ENCODE measurements at regions not wholly inside any gene's neighbourhood (a gene's known extent, or its start where the extent isn't known, plus 50 kb on each side); places are given as distances from the start of the nearest gene placed in this dataset.

DNA sequence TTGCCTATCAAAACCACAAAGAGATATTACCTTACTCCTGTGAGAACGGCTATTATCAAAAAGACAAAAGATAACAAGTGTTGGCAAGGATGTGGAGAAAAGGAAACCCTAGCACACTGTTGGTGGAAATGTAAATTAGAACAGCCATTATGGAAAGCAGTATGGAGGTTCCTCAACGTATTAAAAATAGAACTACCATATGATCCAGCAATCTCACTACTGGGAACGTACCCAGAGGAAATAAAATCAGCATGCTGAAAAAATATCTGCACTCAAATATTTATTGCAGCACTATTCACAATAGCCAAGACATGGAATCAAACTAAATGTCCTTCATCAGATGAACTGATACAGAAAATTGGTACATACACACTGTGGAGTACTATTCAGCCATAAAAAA lies 149.4 kb upstream of the MLN start:
- TF ChIP-seq, protein P1, sequence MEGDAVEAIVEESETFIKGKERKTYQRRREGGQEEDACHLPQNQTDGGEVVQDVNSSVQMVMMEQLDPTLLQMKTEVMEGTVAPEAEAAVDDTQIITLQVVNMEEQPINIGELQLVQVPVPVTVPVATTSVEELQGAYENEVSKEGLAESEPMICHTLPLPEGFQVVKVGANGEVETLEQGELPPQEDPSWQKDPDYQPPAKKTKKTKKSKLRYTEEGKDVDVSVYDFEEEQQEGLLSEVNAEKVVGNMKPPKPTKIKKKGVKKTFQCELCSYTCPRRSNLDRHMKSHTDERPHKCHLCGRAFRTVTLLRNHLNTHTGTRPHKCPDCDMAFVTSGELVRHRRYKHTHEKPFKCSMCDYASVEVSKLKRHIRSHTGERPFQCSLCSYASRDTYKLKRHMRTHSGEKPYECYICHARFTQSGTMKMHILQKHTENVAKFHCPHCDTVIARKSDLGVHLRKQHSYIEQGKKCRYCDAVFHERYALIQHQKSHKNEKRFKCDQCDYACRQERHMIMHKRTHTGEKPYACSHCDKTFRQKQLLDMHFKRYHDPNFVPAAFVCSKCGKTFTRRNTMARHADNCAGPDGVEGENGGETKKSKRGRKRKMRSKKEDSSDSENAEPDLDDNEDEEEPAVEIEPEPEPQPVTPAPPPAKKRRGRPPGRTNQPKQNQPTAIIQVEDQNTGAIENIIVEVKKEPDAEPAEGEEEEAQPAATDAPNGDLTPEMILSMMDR (IDR thresholded peaks at IDR 0.05; ENCODE audit: low read depth, low read length): no peak
- in situ Hi-C loops (cut with HindIII; ENCODE audit: low sequenced_read_pairs): no loop called here
- DNase-seq (ENCODE audit: low read depth, low spot score): no peak

DNA sequence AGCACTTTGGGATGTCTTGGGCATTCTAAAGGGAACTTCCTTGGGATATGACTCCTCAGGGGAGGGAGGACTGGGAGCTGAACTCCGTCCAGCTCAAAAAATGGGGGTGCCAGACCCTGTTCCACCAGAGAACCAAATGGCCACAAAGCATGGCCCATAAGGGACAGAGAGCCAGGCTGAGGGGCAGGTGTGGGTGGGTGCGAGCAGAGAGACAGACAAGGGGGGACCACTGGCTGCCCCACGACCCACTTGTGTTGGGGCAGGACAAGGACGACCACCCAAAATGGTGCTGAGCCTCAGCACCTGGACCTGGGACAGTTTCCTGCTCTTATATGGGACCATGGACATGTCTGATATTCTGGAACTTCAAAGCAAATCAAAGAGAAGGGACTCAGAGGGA lies 148.2 kb upstream of the MLN start:
- DNase-seq (ENCODE audit: low read depth, low spot score): no peak
- in situ Hi-C loops (cut with HindIII; ENCODE audit: low sequenced_read_pairs): no loop called here
- H3K4me3 ChIP-seq (ENCODE audit: low read depth, low read length): no peak overlapping the region
- TF ChIP-seq, protein P1 (IDR thresholded peaks at IDR 0.05; ENCODE audit: low read depth, low read length): no peak

More for the DNA sequence above, 149.4 kb upstream of the MLN start:
- H3K4me3 ChIP-seq (ENCODE audit: low read depth, low read length): no peak overlapping the region

DNA sequence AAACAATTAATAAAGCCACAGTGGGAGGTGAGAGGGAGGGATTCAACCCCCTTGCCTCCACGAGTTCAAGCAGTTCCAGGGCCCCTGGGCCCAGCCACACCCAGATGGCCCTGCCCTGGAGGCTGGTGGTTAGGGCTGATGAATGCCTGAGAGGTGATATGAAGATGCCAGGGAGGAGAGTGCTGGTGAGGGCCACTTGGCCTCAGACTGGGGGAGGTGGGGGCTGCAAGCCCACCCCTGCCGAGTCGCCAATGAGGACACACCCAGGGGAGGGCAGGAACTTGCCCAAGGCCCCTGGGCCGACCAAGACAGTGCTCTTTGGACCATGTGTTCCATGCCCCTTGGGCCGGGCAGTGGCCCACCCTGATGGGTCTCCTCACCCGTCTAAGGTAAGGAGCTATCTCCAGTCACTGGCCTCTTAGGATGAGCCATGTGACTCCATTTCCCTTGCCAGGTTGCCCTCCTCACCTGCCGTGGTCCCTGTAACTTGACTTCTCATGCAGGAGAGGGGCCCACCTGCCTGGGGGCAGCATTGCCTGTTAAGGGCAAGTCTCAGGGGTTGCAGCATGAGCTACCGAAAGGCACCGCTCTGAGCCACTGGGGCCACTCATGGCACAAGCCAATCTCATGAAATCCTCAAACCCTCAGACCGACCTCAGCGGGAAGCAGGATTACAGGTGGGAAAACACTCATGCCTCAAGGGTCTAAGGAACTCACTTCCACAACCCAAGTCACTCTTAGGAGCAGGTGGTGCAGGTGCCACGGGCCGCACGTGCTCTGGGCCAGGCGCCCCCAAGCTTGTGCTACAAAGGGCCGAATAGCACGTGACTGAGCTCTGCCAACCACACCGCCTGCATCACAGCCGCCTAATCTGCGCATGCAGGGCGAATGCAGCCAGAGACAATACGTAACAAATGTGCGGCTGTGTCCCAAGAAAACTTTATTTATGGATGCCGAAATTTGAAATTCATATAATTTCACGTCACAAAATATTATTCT lies 147.4 kb upstream of the MLN start:
- H3K4me3 ChIP-seq (ENCODE audit: low read depth, low read length): no peak overlapping the region
- TF ChIP-seq, protein P1 (IDR thresholded peaks at IDR 0.05; ENCODE audit: low read depth, low read length): no peak
- no peak for DNase-seq (ENCODE audit: low read depth, low spot score)
- in situ Hi-C loops (cut with HindIII; ENCODE audit: low sequenced_read_pairs): no loop called here

DNA sequence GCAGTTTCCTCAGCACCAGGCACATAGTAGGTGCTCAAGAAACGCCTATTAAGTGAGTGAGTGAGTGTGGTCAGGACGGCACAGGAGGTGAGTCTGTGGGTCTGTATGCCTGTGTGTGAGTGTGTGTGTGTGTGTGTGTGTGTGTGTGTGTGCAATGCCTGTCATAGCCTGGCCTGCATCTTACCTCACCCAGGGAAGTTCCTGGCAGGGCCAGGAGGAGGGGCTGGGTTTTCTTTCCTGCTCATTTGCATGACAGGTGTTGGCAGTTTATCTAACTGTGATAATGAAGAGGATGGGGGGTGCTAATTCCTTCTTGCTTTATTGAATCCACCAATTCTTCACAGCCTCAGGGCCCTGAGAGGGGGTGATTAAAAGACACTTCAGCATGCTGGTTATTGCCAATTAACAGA lies 146.7 kb upstream of the MLN start:
- no peak overlapping the region for H3K4me3 ChIP-seq (ENCODE audit: low read depth, low read length)
- TF ChIP-seq, protein P1 (IDR thresholded peaks at IDR 0.05; ENCODE audit: low read depth, low read length): no peak
- DNase-seq (ENCODE audit: low read depth, low spot score): no peak
- in situ Hi-C loops (cut with HindIII; ENCODE audit: low sequenced_read_pairs): no loop called here

DNA sequence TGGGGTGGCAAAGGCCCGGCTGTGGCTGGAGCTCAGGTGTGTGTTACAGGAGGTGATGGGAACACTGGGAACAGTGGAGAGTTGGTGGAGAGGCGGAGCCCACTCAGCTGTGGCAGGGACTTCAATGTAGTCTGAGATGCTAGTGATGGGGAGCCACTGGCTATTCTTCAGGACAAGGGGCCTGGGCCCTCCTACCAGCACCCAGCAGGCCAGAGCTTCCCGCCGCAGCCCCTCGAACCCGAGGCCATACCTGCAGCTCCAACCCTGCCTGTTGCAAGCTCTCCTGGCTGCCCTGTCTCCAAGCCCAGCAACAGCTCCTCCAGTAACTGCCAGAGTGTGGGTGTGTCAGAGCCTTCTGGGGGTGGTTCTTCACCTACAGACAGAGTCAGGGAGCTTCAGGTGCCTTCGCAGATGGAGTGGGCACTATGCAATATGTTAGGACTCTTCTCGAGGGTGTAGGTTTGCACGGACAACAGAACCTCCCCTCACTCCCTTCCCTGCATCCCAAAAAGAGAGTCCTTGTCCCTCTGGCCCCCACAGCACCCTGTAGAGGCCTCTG lies 146.2 kb upstream of the MLN start:
- no peak overlapping the region for H3K4me3 ChIP-seq (ENCODE audit: low read depth, low read length)
- in situ Hi-C loops (cut with HindIII; ENCODE audit: low sequenced_read_pairs): no loop called here
- no peak for DNase-seq (ENCODE audit: low read depth, low spot score)
- TF ChIP-seq, protein P1 (IDR thresholded peaks at IDR 0.05; ENCODE audit: low read depth, low read length): no peak

DNA sequence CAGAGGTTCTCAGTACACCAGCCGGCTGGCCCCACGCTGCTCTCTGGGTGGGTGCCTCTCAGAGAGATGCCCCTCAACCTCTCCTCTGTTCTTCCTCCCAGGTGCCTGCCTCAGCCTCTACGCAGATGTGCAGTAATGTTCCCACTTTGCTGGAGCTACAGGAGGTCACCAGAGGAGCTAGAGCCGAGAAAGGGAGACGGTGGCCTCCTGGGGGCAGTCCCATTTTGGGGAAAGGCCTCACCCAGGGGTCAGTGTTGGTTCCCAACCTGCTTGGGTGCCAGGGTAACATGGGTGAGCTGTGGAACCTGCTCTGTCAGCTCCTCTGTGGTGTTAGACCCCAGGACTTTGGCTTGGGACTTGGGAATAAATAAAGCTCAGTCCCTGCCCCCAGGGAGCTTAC lies 145.3 kb upstream of the MLN start:
- TF ChIP-seq, protein P1 (IDR thresholded peaks at IDR 0.05; ENCODE audit: low read depth, low read length): no peak
- no peak overlapping the region for H3K4me3 ChIP-seq (ENCODE audit: low read depth, low read length)
- DNase-seq (ENCODE audit: low read depth, low spot score): no peak
- in situ Hi-C loops (cut with HindIII; ENCODE audit: low sequenced_read_pairs): no loop called here
